GM21515 (cell line): ENCODE measurements at regions not wholly inside any gene's neighbourhood (a gene's known extent, or its start where the extent isn't known, plus 50 kb on each side); places are given as distances from the start of the nearest gene placed in this dataset.

Source experiments
- ATAC-seq: cut with Tn5 transposase; IDR thresholded peaks from one replicate; pipeline ENCODE4 v1.9.1; 2021; ENCODE audit not compliant: unreplicated experiment

DNA sequence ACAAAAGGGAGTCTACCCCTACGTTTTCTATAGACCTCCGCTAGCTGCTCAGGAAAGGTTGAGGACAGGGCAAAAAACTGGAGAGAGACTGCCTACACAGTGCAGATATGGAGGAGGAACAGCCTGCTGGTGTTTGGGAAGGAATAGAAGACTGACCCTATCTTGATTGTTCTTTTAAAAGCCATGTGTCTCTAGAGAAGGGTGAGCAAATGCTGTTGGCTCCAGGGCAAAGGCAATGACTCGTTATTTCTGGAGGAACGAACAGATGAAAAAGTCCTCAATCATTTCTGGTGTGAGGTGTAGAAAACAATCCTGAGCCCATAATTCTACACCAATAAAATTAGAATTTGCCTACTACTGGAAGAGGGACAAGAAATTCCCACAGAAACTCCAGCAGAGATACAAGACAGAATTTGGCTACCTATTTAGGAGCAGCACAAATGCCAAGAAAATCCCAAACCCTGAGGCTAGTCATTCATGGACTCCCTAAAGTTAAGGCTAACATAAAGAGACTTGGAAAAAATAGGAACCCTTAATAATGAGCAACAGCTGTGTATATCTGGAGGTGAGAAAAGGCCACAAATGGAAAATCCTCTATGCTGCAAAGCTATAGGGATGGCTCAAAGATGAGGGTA is 1206.3 kb upstream of the CNTN5 start:
- no peak for ATAC-seq

DNA sequence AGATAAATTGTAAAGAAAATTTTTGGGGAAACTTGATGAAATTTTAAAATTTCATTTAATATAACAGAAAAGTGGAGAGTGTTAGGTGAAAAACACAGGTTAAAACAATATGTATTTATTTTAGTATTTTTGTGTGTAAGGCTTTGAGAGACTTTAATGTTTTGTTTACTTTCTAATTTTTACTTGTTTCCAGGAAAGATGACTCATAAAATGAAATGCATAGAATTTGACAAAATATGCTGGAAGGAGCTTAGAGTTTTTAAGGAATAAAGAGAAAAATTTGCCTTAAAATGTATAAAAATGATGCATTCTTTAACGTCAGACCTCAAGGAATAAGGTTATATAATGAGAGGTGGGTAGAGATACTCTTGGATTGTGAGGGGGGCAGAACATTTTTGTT is 1205.1 kb upstream of the CNTN5 start:
- no peak for ATAC-seq

DNA sequence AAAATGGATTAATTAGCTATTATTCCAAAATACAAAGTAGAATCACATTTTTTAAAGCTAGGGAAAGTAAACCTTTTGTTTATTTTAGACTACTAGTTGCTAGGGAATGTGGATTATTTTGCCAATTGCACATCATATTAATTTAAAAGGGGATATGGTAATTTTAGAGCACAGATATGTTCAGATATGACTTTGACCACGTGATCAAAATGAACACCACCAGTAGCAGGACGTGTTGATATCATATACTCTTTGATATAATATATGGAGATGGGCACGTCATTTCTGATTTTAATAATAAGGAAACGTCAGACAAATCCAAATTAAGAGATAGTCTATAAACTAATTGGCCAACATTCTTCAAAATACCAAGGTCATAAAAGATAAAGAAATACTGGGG is 1188.3 kb upstream of the CNTN5 start:
- no peak for ATAC-seq

GRCh38 chr11:97833412-97833811 is 1187.3 kb upstream of the CNTN5 start:
- no peak for ATAC-seq

- ATAC-seq: no peak
Observed at GRCh38 chr11:97844016-97844415, 1176.7 kb upstream of the CNTN5 start.

DNA sequence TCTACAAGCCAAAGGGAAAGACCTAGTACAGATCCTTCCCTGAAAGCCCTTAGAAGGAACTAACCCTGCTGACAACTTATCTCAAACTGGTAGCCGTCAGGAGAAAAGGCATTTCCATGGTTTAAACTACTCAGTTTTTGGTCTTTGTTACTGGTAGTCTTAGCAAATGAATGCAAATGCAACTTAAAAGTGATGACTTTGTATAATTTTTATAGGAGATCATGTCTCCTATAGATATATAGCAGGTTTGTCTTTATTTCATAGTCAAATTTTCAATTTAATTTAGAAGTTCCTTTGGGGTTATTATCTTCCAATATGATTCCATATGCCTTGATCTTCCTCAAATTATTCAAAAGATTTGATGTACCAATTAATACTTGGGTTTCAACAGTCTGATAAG is 1173.0 kb upstream of the CNTN5 start:
- no peak for ATAC-seq

DNA sequence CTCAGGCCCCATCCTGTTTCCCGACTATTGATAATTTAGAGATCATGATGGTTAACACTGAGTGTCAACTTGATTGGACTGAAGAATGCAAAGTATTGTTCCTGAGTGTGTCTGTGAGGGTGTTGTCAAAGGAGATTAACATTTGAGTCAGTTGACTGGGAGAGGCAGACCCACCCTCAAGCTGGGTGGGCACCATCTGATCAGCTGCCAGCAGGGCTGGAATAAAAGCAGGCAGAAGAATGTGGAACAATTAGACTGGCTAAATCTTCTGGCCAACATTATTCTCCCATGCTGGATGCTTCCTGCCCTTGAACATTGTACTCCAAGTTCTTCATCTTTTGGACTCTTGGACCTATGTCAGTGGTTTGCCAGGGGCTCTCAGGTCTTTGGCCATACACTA is 1170.0 kb upstream of the CNTN5 start:
- ATAC-seq: no peak

DNA sequence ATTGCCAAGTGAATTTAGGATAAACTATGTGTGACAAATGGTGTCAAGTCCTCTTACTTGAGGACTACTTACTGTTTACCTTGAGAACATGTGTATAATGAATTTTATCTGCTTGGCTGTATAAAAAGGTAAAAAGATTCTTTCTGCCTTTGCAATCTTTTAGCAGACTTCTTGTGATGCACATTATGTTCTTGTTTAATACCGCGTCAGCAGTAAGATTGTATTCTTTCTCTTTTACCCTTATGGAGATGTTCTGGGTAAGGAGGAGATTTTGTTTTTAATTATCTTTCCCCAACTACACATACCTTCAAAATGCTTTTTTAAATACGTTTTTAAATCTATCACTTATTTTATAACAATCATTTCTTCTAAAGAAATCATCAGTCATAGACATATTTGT is 1166.4 kb upstream of the CNTN5 start:
- no peak for ATAC-seq

DNA sequence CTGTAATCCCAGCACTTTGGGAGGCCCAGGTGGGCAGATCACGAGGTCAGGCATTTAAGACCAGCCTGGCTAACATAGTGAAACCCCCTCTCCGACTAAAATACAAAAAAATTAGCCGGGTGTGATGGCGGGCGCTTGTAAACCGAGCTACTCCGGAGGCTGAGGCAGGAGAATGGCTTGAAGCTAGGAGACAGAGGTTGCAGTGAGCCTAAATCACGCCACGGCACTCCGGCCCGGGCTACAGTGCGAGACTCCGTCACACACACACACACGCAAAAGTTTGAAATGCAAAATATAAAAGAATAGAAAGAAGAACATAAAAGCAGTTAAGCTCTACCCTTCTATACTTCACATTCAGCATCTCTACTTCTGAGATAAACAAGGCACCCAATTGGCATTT is 1165.9 kb upstream of the CNTN5 start:
- no peak for ATAC-seq

DNA sequence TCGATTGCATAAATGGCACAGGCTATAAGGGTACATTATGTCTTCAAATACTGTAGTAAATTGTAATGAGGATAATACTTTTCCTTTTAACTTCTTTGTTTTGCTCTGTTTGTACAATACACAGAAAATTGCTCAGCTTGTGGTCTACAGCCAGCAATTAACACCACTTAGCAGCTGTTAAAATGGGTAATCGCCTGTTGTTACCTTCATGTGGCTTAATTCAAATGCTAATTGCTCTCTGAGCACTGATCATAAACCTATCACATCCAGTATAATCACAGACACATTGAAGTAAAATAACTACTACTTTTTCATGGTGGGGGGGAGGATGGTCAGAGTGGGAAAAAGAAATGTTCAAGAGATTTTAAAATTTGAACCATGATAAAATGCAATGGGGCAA is 1164.1 kb upstream of the CNTN5 start:
- ATAC-seq: no peak

DNA sequence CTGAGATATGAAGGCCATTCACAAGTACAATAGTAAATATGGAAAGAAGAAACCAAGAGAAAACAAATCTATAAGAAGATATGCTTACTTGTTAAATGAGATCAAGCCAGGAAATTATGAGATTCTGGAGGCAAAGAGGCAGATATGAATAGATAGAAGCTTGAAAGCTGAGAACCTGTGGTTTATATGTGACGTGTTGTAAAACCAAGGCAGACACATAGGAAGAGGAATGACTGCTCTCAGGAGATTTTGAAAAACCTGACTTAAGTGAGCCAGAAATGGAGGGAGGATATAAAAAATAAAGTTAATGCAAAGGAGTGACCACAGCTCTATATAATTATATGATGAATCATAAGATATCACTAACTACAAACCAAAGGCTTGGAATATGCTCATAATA is 1160.5 kb upstream of the CNTN5 start:
- ATAC-seq: no peak

DNA sequence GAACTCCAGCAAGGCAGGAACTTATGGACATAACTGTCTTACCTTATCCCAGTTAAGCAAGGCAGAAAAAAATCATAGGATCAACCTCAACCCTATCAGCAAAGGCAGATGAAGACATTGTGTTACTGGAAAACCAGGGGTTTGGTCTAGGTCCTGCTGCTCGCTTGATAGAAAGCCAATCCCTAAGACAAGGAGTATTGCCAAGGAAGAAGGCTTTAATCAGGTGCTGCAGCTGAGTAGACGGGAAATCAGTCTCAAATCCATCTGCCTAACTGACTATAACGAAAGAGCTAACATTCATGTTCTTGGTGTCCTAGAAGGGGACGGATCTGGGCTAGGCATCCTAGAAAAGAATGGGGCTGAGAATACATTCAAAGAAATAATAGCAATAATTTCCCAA is 1158.7 kb upstream of the CNTN5 start:
- ATAC-seq: no peak

DNA sequence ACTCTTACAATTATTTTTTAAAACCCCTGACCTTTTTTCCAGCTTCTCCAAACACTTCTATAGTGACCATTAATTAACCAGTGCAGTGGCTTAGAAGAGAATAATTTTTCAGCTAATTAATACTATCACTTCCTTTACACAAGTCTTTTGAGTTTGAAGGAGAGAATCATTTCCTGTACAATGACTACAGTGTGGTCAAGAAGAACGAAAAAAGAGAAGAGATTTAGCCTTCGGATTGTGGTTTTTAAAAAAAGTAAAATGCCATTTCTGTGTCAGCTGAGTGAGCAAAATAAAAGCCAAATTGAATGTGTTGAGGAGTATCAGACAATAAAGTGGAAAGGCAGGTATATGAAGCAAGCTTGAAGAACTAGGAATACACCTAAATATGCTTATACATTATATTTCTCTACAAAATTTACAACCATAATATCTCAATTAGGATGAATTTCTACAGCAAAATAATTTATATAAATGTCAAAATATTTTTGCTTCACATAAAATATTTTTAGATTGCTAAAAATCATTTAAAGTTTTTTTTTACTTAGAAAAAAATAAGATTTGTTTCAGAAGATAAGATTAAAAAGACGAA is 1155.2 kb upstream of the CNTN5 start:
- no peak for ATAC-seq

GRCh38 chr11:97871816-97872215 is 1148.9 kb upstream of the CNTN5 start:
- ATAC-seq: no peak

GRCh38 chr11:97880209-97880608 is 1140.5 kb upstream of the CNTN5 start:
- ATAC-seq: no peak

DNA sequence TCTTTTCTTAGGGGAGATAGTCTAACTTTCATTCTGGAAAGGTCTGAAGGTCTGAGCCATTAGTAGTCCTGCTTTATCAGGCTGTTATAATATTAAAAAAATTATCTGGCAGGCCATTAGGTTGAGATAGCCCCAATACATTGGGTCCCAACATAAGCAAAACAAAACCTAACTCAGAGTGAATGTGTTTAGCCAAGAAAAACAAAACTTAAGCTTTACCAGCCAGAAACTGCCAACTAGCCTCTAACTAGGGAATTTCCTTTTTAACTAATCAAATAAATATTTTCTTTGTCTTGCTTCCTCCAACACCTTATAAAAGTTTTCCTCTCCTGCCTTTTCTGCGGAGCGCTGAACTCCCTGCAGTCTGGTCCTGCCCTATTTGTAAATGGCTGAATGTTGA is 1137.7 kb upstream of the CNTN5 start:
- ATAC-seq: no peak

GRCh38 chr11:97888641-97889040 is 1132.1 kb upstream of the CNTN5 start:
- ATAC-seq: no peak

DNA sequence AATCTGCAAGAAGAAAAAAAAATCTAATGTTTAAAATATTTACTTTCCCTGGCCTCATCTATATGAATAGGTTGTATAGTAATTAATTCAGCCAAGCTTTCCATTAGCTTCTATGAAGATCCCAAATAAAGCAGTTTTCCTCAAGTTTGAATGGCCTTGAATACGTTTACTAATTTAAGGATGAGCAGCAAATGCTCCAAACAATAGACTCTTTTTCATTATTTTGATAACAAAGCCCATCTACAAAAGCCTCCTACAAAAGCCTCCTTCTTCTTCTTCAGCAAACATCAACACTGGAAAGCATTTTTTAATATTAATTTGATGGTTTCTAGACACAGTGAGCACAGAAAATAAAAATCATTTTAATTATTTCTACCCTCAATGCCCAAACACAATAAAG is 1130.3 kb upstream of the CNTN5 start:
- no peak for ATAC-seq

- no peak for ATAC-seq
Observed at GRCh38 chr11:97893612-97894011, 1127.1 kb upstream of the CNTN5 start.

GRCh38 chr11:97894978-97895377 is 1125.8 kb upstream of the CNTN5 start:
- no peak for ATAC-seq

DNA sequence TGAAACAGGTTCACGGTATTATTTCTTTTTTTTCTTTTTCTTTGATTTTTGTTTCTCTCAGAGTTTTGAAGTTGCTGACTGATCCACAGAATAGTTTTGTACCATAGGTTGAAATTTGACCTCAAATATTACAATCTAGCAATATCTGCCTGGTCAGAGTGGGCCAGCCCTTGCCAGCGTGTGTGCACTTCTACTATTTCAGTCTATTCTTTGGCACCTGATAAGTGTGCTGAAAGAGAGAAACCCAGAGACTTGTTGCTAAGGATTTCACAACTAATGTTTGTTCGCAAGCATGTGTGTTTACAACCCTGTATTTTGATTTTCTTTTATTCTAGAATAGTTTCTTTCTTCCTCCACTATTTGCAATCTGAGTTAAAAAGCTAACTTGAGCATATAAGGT is 1125.2 kb upstream of the CNTN5 start:
- ATAC-seq: no peak

- ATAC-seq: no peak
Observed at GRCh38 chr11:97902828-97903227, 1117.9 kb upstream of the CNTN5 start.

GRCh38 chr11:97905101-97905500 is 1115.6 kb upstream of the CNTN5 start:
- no peak for ATAC-seq
